GM18511 (cell line): ENCODE measurements at regions not wholly inside any gene's neighbourhood (a gene's known extent, or its start where the extent isn't known, plus 50 kb on each side); places are given as distances from the start of the nearest gene placed in this dataset.

Experiments
- ATAC-seq: cut with Tn5 transposase; IDR thresholded peaks from one replicate; pipeline ENCODE4 v1.9.1; 2021; ENCODE audit warnings: mild to moderate bottlenecking, moderate library complexity; ENCODE audit not compliant: unreplicated experiment

GRCh38 chr12:58812214-58812613 is 108.1 kb downstream of the LRIG3 start:
- ATAC-seq, result no peak

GRCh38 chr12:58814036-58814435 is 106.3 kb downstream of the LRIG3 start:
- ATAC-seq, result no peak

DNA sequence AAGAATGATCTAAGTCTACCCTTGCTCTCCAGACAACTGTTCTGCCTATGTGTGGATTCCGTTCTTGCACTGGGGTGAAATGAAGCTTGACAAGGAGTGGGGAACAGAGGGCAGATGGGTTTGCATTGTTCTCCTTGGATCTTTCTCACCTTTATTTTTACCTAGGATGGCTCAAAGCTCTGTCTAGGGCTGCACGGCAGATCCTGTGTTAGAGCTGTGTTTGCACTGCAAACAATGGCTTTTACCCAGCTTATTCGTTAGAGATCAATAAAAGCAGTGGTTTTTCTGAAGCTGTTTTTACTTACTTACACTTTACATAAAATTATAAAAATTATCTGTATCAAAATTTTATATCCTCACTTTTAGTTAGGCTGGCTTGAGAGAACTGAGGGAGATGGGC is 105.1 kb downstream of the LRIG3 start:
- ATAC-seq, result no peak

- ATAC-seq, result no peak
Measured at GRCh38 chr12:58818546-58818945, 101.8 kb downstream of the LRIG3 start.

GRCh38 chr12:58819345-58819744 is 101.0 kb downstream of the LRIG3 start:
- ATAC-seq, result no peak

- ATAC-seq, result no peak
Measured at GRCh38 chr12:58819985-58820384, 100.3 kb downstream of the LRIG3 start.
